Progenitor cell of endocrine pancreas (in vitro differentiated cells): ENCODE measurements at regions not wholly inside any gene's neighbourhood (a gene's known extent, or its start where the extent isn't known, plus 50 kb on each side); places are given as distances from the start of the nearest gene placed in this dataset.

Source experiments
- DNase-seq: peaks from one replicate; pipeline ENCODE4 v3.0.0; 2021; ENCODE audit warnings: low spot score; ENCODE audit not compliant: unreplicated experiment
- H3K27ac Mint-ChIP-seq: 2 replicates; pipeline ENCODE4 v1.8.0; 2021; ENCODE audit warnings: mild to moderate bottlenecking, moderate library complexity, mixed read lengths
- H3K27me3 Mint-ChIP-seq: 2 replicates; pipeline ENCODE4 v1.8.0; 2021; ENCODE audit warnings: mixed read lengths
- H3K36me3 Mint-ChIP-seq: 2 replicates; pipeline ENCODE4 v1.8.0; 2022; ENCODE audit warnings: mixed read lengths; ENCODE audit not compliant: insufficient read depth
- H3K4me1 Mint-ChIP-seq: 2 replicates; pipeline ENCODE4 v1.8.0; 2021; ENCODE audit warnings: low read depth, mixed read lengths
- H3K4me3 Mint-ChIP-seq: 2 replicates; pipeline ENCODE4 v1.8.0; 2021; ENCODE audit warnings: low read depth, mild to moderate bottlenecking, moderate library complexity, mixed read lengths
- H3K9me3 Mint-ChIP-seq: 2 replicates; pipeline ENCODE4 v1.8.0; 2021; ENCODE audit warnings: low read depth, mixed read lengths
- TF ChIP-seq, protein P1 (sequence below): fragments of 200-600 bp; sonication (generic); IDR thresholded peaks from one replicate; pipeline ENCODE4 v1.5.0; 2021; ENCODE audit warnings: antibody characterized with exemption, mild to moderate bottlenecking; ENCODE audit not compliant: unreplicated experiment

DNA sequence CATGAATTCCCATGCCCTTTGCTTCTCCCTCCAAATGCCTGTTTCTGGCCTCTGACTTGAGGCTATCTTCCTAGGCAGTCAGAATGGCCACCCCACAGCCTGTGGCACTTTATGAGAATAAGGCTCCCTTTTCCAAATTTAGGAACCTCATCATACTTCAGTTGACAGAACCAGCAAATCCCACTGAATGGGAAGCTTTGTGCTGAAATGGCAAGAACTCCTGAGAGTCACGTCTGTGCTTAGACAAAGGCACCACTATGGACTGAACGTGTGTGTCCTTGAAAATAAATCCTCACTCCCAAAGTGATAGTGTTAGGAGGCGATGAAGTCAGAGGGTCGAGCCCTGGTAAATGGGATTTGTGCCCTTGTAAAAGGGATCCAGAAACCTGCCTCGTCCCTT is 559.9 kb upstream of the SOX11 start:
- H3K27ac Mint-ChIP-seq, result no peak overlapping the region
- peaks cover 3% of the 10 kb centered on the region for H3K27me3 Mint-ChIP-seq
- no peaks in the 10 kb centered on the region for H3K36me3 Mint-ChIP-seq
- DNase-seq, result no peak
- H3K4me3 Mint-ChIP-seq, result no peak overlapping the region
- H3K4me1 Mint-ChIP-seq, result peaks cover 1% of the 10 kb centered on the region
- TF ChIP-seq, protein P1, sequence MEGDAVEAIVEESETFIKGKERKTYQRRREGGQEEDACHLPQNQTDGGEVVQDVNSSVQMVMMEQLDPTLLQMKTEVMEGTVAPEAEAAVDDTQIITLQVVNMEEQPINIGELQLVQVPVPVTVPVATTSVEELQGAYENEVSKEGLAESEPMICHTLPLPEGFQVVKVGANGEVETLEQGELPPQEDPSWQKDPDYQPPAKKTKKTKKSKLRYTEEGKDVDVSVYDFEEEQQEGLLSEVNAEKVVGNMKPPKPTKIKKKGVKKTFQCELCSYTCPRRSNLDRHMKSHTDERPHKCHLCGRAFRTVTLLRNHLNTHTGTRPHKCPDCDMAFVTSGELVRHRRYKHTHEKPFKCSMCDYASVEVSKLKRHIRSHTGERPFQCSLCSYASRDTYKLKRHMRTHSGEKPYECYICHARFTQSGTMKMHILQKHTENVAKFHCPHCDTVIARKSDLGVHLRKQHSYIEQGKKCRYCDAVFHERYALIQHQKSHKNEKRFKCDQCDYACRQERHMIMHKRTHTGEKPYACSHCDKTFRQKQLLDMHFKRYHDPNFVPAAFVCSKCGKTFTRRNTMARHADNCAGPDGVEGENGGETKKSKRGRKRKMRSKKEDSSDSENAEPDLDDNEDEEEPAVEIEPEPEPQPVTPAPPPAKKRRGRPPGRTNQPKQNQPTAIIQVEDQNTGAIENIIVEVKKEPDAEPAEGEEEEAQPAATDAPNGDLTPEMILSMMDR, result no peak
- H3K9me3 Mint-ChIP-seq, result peaks cover 3% of the 10 kb centered on the region

- Mint-ChIP-seq H3K9me3 (peaks cover 3% of the 10 kb centered on the region), H3K36me3 (no peaks in the 10 kb centered on the region), H3K27ac (no peak overlapping the region), H3K27me3 (no peaks in the 10 kb centered on the region), H3K4me1 (no peaks in the 10 kb centered on the region), H3K4me3 (no peak overlapping the region)
- no peak for DNase-seq
- TF ChIP-seq, protein P1, result no peak
Measured at GRCh38 chr2:5140347-5140746, 551.8 kb upstream of the SOX11 start.

GRCh38 chr2:5144159-5144558 is 548.0 kb upstream of the SOX11 start:
- Mint-ChIP-seq H3K27me3 (no peaks in the 10 kb centered on the region), H3K27ac (no peak overlapping the region), H3K4me1 (no peaks in the 10 kb centered on the region), H3K36me3 (no peaks in the 10 kb centered on the region), H3K9me3 (peaks cover 16% of the 10 kb centered on the region), H3K4me3 (no peak overlapping the region)
- DNase-seq, result no peak
- TF ChIP-seq, protein P1, result no peak

- H3K4me3 Mint-ChIP-seq, result no peak overlapping the region
- no peaks in the 10 kb centered on the region for H3K4me1 Mint-ChIP-seq
- no peaks in the 10 kb centered on the region for H3K27me3 Mint-ChIP-seq
- no peaks in the 10 kb centered on the region for H3K36me3 Mint-ChIP-seq
- TF ChIP-seq, protein P1, result no peak
- peaks cover 19% of the 10 kb centered on the region for H3K9me3 Mint-ChIP-seq
- H3K27ac Mint-ChIP-seq, result no peak overlapping the region
- DNase-seq, result no peak
Measured at GRCh38 chr2:5145053-5145452, 547.1 kb upstream of the SOX11 start.

- Mint-ChIP-seq H3K27ac (no peak overlapping the region), H3K9me3 (peaks cover 16% of the 10 kb centered on the region), H3K36me3 (no peaks in the 10 kb centered on the region), H3K4me3 (no peak overlapping the region), H3K27me3 (no peaks in the 10 kb centered on the region), H3K4me1 (no peaks in the 10 kb centered on the region)
- TF ChIP-seq, protein P1, result no peak
- DNase-seq, result no peak
Measured at GRCh38 chr2:5145801-5146200, 546.4 kb upstream of the SOX11 start.
